LNCAP (cell line): ENCODE measurements at regions not wholly inside any gene's neighbourhood (a gene's known extent, or its start where the extent isn't known, plus 50 kb on each side); places are given as distances from the start of the nearest gene placed in this dataset.

Source experiments
- CTCF ChIP-seq: fragments of 450-650 bp; IDR thresholded peaks from 2 replicates; pipeline ENCODE4 v1.5.1; 2017; ENCODE audit warnings: mild to moderate bottlenecking

GRCh38 chr14:101191721-101192660, 288.5 kb upstream of the RTL1 start:
- no peak for TF ChIP-seq CTCF

GRCh38 chr14:101192661-101193000, 289.1 kb upstream of the RTL1 start:
- TF ChIP-seq CTCF, result no peak

- TF ChIP-seq CTCF, result no peak
Observed at GRCh38 chr14:101193106-101193844, 289.8 kb upstream of the RTL1 start.

GRCh38 chr14:101193845-101194372, 290.4 kb upstream of the RTL1 start:
- no peak for TF ChIP-seq CTCF

GRCh38 chr14:101194373-101195308, 291.1 kb upstream of the RTL1 start:
- no peak for TF ChIP-seq CTCF

- no peak for TF ChIP-seq CTCF
Observed at GRCh38 chr14:101195309-101195901, 291.9 kb upstream of the RTL1 start.
